HG03139 (cell line): ENCODE measurements at regions not wholly inside any gene's neighbourhood (a gene's known extent, or its start where the extent isn't known, plus 50 kb on each side); places are given as distances from the start of the nearest gene placed in this dataset.
"Not testable (repeated sequence)": the region's sequence is repeated elsewhere in the genome, so short reads cannot be mapped to it uniquely, and the experiment has no call there.

Source experiments
- ATAC-seq: cut with Tn5 transposase; IDR thresholded peaks from one replicate; pipeline ENCODE4 v1.9.1; 2021; ENCODE audit not compliant: unreplicated experiment

GRCh38 chr14:106011631-106012360, 485.4 kb downstream of the TMEM121 start:
- ATAC-seq = not testable (repeated sequence)

- not testable (repeated sequence) for ATAC-seq
Measured at GRCh38 chr14:106012361-106012725, 486.0 kb downstream of the TMEM121 start.

GRCh38 chr14:106013879-106014376, 487.5 kb downstream of the TMEM121 start:
- no peak for ATAC-seq

GRCh38 chr14:106017952-106018351, 491.6 kb downstream of the TMEM121 start:
- ATAC-seq = not testable (repeated sequence)

- no peak for ATAC-seq
Measured at GRCh38 chr14:106021832-106022231, 495.4 kb downstream of the TMEM121 start.

GRCh38 chr14:106022648-106023047, 496.3 kb downstream of the TMEM121 start:
- ATAC-seq = not testable (repeated sequence)

- no peak for ATAC-seq
Measured at GRCh38 chr14:106023411-106023810, 497.0 kb downstream of the TMEM121 start.

- ATAC-seq = no peak
Measured at GRCh38 chr14:106024983-106025604, 498.7 kb downstream of the TMEM121 start.

GRCh38 chr14:106026026-106026425, 499.6 kb downstream of the TMEM121 start:
- ATAC-seq = no peak

- not testable (repeated sequence) for ATAC-seq
Measured at GRCh38 chr14:106027759-106028158, 501.4 kb downstream of the TMEM121 start.

- ATAC-seq = no peak
Measured at GRCh38 chr14:106029959-106030358, 503.6 kb downstream of the TMEM121 start.

GRCh38 chr14:106037380-106037779, 511.0 kb downstream of the TMEM121 start:
- ATAC-seq = no peak

- no peak for ATAC-seq
Measured at GRCh38 chr14:106038263-106038662, 511.9 kb downstream of the TMEM121 start.

- ATAC-seq = no peak
Measured at GRCh38 chr14:106039400-106039799, 513.0 kb downstream of the TMEM121 start.

- ATAC-seq = no peak
Measured at GRCh38 chr14:106044515-106044914, 518.1 kb downstream of the TMEM121 start.

- no peak for ATAC-seq
Measured at GRCh38 chr14:106044949-106045596, 518.7 kb downstream of the TMEM121 start.

- no peak for ATAC-seq
Measured at GRCh38 chr14:106051796-106052195, 525.4 kb downstream of the TMEM121 start.

- ATAC-seq = no peak
Measured at GRCh38 chr14:106055289-106055688, 528.9 kb downstream of the TMEM121 start.

GRCh38 chr14:106058342-106058741, 532.0 kb downstream of the TMEM121 start:
- no peak for ATAC-seq

GRCh38 chr14:106060276-106060975, 534.0 kb downstream of the TMEM121 start:
- no peak for ATAC-seq

- not testable (repeated sequence) for ATAC-seq
Measured at GRCh38 chr14:106061877-106062500, 535.6 kb downstream of the TMEM121 start.
